Esophagus squamous epithelium (tissue), 4 donors: ENCODE measurements at regions not wholly inside any gene's neighbourhood (a gene's known extent, or its start where the extent isn't known, plus 50 kb on each side); places are given as distances from the start of the nearest gene placed in this dataset.

Source experiments
- CTCF ChIP-seq, 6 experiments: fragments of 450-650 bp in 4 of 6; fragments of 200-600 bp in 2 of 6; sonication (generic) in 2 of 6; IDR thresholded peaks; one replicate each; pipeline ENCODE4 v1.5.1; 2016 to 2019; ENCODE audit warnings: antibody characterized with exemption in 6 of 6, mild to moderate bottlenecking in 4 of 6, moderate library complexity in 4 of 6
- POLR2A ChIP-seq, 4 donors: fragments of 450-650 bp; IDR thresholded peaks; one replicate each; pipeline ENCODE4 v1.6.1; 2017; ENCODE audit warnings: antibody characterized with exemption in 4 of 4, mild to moderate bottlenecking in 4 of 4, moderate library complexity in 3 of 4

- TF ChIP-seq CTCF (IDR thresholded peaks at IDR 0.05) (no peak), POLR2A (IDR thresholded peaks at IDR 0.05) (no peak)
These were observed 302.5 kb downstream of the BMPER start for GRCh38 chr7:34207810-34208209.
